ENCODE measurements at regions not wholly inside any gene's neighbourhood (a gene's known extent, or its start where the extent isn't known, plus 50 kb on each side); places are given as distances from the start of the nearest gene placed in this dataset.
"Not testable (repeated sequence)": the region's sequence is repeated elsewhere in the genome, so short reads cannot be mapped to it uniquely, and the experiment has no call there.

DNA sequence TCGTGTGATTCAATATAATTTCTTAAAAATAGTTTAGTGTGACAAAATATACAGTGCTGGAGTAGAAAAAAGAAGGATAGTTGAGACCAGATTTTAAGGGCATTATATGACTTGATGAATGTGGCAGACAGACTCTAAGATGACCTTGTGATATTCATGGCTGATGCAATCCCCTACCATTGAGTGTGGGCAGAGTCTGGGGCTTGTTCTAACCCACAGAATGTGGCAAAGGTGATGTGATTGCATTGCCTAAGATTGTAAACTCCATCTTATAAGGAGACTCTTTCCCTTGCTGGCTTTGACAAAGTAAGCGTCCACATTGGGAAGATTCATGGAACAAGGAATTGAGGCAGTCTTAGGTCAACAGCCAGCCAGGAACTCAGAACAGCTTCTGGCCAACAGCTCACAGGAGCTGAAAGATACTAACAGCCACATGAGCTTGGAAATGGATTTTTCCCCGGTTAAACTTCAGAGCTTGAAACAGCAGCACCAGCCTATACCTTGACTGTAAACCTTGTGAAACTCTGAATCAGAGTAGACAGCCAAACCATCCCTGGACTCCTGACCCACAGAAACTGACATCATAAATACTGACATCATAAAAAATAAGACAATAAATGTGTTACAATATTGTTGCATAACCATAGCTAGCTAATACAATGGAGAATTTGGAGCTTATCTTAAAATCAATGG lies 864.5 kb downstream of the TTLL7 start:
- peaks cover 11% of the 10 kb centered on the region for H3K4me1 Mint-ChIP-seq
- not testable (repeated sequence) for DNase-seq (ENCODE audit: low read depth, low spot score); H3K27ac Mint-ChIP-seq (ENCODE audit: unreplicated experiment); H3K9me3 Mint-ChIP-seq; H3K4me3 Mint-ChIP-seq; H3K36me3 Mint-ChIP-seq (ENCODE audit: low read depth); H3K27me3 Mint-ChIP-seq (ENCODE audit: low read depth)

DNA sequence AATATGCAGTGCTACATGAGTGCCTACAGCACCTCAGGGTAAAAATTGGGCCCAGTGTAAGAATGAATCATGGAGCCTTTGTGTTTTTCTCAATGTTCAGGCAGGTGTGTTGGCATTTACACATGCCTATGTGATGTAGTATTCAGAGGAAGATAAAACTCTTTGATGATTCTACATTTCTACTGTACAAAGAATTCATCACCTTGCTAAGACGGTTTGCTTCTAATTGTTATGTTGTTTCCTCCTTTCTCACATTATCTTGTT lies 867.3 kb downstream of the TTLL7 start:
- no peaks in the 10 kb centered on the region for H3K9me3 Mint-ChIP-seq
- TF ChIP-seq, protein P1, sequence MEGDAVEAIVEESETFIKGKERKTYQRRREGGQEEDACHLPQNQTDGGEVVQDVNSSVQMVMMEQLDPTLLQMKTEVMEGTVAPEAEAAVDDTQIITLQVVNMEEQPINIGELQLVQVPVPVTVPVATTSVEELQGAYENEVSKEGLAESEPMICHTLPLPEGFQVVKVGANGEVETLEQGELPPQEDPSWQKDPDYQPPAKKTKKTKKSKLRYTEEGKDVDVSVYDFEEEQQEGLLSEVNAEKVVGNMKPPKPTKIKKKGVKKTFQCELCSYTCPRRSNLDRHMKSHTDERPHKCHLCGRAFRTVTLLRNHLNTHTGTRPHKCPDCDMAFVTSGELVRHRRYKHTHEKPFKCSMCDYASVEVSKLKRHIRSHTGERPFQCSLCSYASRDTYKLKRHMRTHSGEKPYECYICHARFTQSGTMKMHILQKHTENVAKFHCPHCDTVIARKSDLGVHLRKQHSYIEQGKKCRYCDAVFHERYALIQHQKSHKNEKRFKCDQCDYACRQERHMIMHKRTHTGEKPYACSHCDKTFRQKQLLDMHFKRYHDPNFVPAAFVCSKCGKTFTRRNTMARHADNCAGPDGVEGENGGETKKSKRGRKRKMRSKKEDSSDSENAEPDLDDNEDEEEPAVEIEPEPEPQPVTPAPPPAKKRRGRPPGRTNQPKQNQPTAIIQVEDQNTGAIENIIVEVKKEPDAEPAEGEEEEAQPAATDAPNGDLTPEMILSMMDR (conservative IDR thresholded peaks at IDR 0.05), result no peak
- H3K27ac Mint-ChIP-seq (ENCODE audit: unreplicated experiment), result no peak overlapping the region
- H3K27me3 Mint-ChIP-seq (ENCODE audit: low read depth), result no peaks in the 10 kb centered on the region
- no peak for DNase-seq (ENCODE audit: low read depth, low spot score)
- H3K4me1 Mint-ChIP-seq, result peaks cover 11% of the 10 kb centered on the region
- no peak overlapping the region for H3K4me3 Mint-ChIP-seq
- H3K36me3 Mint-ChIP-seq (ENCODE audit: low read depth), result no peaks in the 10 kb centered on the region

DNA sequence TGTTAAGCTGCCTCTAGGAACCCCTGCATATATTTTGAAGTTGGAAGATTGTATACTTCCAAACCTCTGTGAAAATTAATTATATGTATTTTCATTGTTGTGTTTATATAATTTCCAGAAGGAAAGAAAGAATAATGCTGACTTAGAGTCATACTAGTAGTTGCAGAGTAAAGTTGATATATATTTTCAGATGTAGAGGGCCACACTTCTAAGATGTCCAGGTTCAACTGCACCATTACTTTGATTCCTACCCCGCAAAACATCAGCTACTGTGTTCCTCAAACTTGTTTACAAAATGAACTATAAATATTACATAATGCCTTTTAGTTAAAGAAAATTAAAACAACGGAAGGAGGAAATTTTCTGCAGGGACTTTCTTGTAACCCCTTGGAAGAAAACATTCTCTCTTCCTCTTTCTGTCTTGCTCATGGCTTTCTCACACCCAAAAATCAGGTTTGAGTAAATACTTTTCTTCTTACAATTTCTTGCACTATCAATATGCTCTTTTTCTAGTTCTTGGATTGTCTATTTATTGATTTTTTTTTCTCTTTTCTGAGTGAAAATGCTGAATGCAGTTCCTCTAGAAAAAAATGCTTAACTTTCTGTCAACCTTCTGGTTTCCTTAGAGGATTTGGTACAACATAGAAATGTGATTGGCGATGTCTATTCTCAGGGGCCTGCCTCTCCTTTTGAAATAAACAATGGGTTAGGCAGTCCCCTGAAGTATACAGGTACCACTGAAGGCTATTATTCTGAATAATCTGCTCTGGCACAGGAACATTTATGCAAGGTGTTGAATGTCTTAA lies 867.8 kb downstream of the TTLL7 start:
- Mint-ChIP-seq H3K27ac (ENCODE audit: unreplicated experiment) (no peak overlapping the region), H3K9me3 (no peaks in the 10 kb centered on the region), H3K36me3 (ENCODE audit: low read depth) (no peaks in the 10 kb centered on the region), H3K4me3 (no peak overlapping the region), H3K27me3 (ENCODE audit: low read depth) (no peaks in the 10 kb centered on the region), H3K4me1 (peaks cover 11% of the 10 kb centered on the region)
- no peak for DNase-seq (ENCODE audit: low read depth, low spot score)
- TF ChIP-seq, protein P1 (conservative IDR thresholded peaks at IDR 0.05), result no peak

DNA sequence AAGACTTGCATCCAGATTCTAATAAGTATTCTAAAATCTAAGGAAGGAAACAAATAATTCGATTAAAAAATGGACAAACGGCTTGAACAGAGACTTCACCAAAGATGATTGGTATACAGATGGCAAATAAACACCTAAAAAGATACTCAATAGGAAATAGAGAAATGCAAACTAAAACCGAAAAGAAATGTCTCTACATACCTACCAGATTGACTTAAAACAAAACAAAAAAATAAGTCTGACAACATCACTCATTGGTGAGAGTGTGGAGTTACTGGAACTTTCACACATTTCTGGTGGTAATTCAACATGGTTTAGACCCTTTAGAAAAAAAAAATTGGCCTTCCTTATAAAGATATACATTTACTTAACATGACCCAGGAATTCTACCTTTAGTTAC lies 869.8 kb downstream of the TTLL7 start:
- H3K36me3 Mint-ChIP-seq (ENCODE audit: low read depth), result peaks cover 2% of the 10 kb centered on the region
- TF ChIP-seq, protein P1 (conservative IDR thresholded peaks at IDR 0.05), result no peak
- H3K9me3 Mint-ChIP-seq, result no peaks in the 10 kb centered on the region
- no peaks in the 10 kb centered on the region for H3K27me3 Mint-ChIP-seq (ENCODE audit: low read depth)
- DNase-seq (ENCODE audit: low read depth, low spot score), result no peak
- H3K27ac Mint-ChIP-seq (ENCODE audit: unreplicated experiment), result no peak overlapping the region
- no peak overlapping the region for H3K4me3 Mint-ChIP-seq
- H3K4me1 Mint-ChIP-seq, result peaks cover 11% of the 10 kb centered on the region

DNA sequence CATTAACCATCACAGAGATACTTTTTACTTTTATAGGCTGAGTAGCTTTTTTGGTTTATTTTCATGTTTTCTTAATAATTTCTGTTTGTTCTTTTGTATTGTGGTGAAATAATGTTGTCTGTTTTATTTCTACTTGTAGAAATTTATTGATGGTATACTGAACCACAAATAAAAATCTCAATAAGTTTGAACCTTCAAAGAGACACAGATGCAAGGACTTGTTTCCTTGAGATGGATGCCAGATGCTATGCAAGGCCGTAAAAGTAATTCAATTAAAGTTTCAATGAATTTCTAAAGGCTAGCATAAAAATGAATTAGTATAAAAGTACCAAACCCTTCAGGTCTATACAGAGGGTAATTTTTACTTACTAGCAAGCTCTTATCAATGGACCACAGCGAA lies 873.5 kb downstream of the TTLL7 start:
- Mint-ChIP-seq H3K4me1 (peaks cover 12% of the 10 kb centered on the region), H3K27me3 (ENCODE audit: low read depth) (no peaks in the 10 kb centered on the region), H3K9me3 (no peaks in the 10 kb centered on the region), H3K4me3 (no peak overlapping the region), H3K27ac (ENCODE audit: unreplicated experiment) (no peak overlapping the region), H3K36me3 (ENCODE audit: low read depth) (peaks cover 2% of the 10 kb centered on the region)
- TF ChIP-seq, protein P1 (conservative IDR thresholded peaks at IDR 0.05), result no peak
- DNase-seq (ENCODE audit: low read depth, low spot score), result no peak

DNA sequence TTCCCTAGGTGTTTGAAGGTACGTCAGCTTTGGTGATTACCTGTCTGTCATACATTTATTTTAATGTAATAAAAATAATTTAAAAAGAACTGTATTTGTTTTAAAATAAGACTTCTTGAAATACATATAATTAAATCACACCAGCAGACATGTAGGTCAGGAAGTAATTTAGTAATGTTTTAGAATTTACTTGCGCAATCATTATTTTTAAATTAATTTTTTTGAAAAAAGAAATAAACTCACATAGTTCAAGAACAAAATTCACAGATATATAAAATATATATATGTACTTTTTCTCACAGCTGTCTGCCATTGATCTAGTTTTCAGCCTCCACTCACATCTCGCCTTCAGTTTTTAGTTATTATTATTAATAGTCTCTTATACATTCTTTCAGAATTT lies 875.9 kb downstream of the TTLL7 start:
- no peak for DNase-seq (ENCODE audit: low read depth, low spot score)
- Mint-ChIP-seq H3K4me1 (peaks cover 12% of the 10 kb centered on the region), H3K27ac (ENCODE audit: unreplicated experiment) (no peak overlapping the region), H3K36me3 (ENCODE audit: low read depth) (peaks cover 2% of the 10 kb centered on the region), H3K9me3 (no peaks in the 10 kb centered on the region), H3K4me3 (no peak overlapping the region), H3K27me3 (ENCODE audit: low read depth) (no peaks in the 10 kb centered on the region)
- TF ChIP-seq, protein P1 (conservative IDR thresholded peaks at IDR 0.05), result no peak
